Effector memory CD8-positive, alpha-beta T cell (primary cell): ENCODE measurements at regions not wholly inside any gene's neighbourhood (a gene's known extent, or its start where the extent isn't known, plus 50 kb on each side); places are given as distances from the start of the nearest gene placed in this dataset.

Source experiments
- ATAC-seq: fragments of 150-1000 bp; cut with Tn5 transposase; replicated peaks from 2 replicates; pipeline ENCODE4 v1.10.0; 2021; ENCODE audit warnings: mild to moderate bottlenecking, moderate library complexity
- DNase-seq, 3 experiments: peaks; one replicate each; pipeline ENCODE4 v3.0.0; 2021
- H3K27ac Mint-ChIP-seq, 2 donors: one replicate each; pipeline ENCODE4 v1.8.0; 2022; ENCODE audit warnings: mild to moderate bottlenecking in 2 of 2, mixed read lengths in 2 of 2, moderate library complexity in 2 of 2
- H3K27me3 Mint-ChIP-seq, 2 donors: one replicate each; pipeline ENCODE4 v1.8.0; 2022; ENCODE audit warnings: mixed read lengths in 2 of 2
- H3K36me3 Mint-ChIP-seq: one replicate; pipeline ENCODE4 v1.8.0; 2022; ENCODE audit warnings: mild to moderate bottlenecking, moderate library complexity, mixed read lengths; ENCODE audit not compliant: insufficient read depth
- H3K4me1 Mint-ChIP-seq, 2 donors: one replicate each; pipeline ENCODE4 v1.8.0; 2022; ENCODE audit warnings: low read depth in 2 of 2, mixed read lengths in 2 of 2
- H3K4me3 Mint-ChIP-seq, 2 donors: one replicate each; pipeline ENCODE4 v1.8.0; 2022; ENCODE audit warnings: mild to moderate bottlenecking in 2 of 2, mixed read lengths in 2 of 2, moderate library complexity in 2 of 2
- H3K9me3 Mint-ChIP-seq, 2 donors: one replicate each; pipeline ENCODE4 v1.8.0; 2022; ENCODE audit warnings: mixed read lengths in 2 of 2

- no peaks in the 10 kb centered on the region for H3K9me3 Mint-ChIP-seq
- ATAC-seq (no peak), DNase-seq (no peak)
- no peaks in the 10 kb centered on the region for H3K36me3 Mint-ChIP-seq
- no peak overlapping the region for H3K4me3 Mint-ChIP-seq
- H3K4me1 Mint-ChIP-seq, result peaks cover 0 to 2% of the 10 kb centered on the region in 2 donors
- H3K27ac Mint-ChIP-seq, result no peak overlapping the region
- peaks cover 36 to 56% of the 10 kb centered on the region in 2 donors for H3K27me3 Mint-ChIP-seq
Observed at GRCh38 chr12:111220363-111220762, 148.5 kb downstream of the PHETA1 start.

DNA sequence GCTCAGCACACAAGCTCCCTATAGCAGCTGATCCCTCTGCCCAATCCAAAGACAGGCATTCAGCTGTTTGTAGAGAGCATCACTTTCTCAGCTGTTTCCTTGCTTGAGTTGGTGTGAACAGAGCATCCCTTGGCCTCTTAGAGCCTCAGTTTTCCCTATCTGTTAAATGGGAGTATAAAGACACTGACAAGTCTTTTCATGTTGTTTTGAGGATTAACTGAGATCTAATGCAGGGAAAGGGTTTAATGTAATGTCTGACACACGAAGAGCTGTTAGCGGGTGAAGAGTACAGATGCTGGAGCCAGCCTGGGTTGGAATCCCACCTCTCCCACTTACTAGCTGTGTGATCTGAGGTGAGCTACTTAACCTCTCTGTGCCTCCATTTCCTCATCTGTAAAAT, 149.5 kb downstream of the PHETA1 start:
- H3K36me3 Mint-ChIP-seq, result no peaks in the 10 kb centered on the region
- ATAC-seq, result no peak

GRCh38 chr12:111218499-111218898, 150.4 kb downstream of the PHETA1 start:
- Mint-ChIP-seq H3K4me1 (peaks cover 0 to 2% of the 10 kb centered on the region in 2 donors), H3K27ac (no peak overlapping the region), H3K27me3 (peaks cover 40 to 65% of the 10 kb centered on the region in 2 donors), H3K4me3 (no peak overlapping the region), H3K36me3 (no peaks in the 10 kb centered on the region), H3K9me3 (no peaks in the 10 kb centered on the region)
- no peak for ATAC-seq
- DNase-seq, result no peak

More for the DNA sequence above, 149.5 kb downstream of the PHETA1 start:
- H3K27me3 Mint-ChIP-seq, result peaks cover 39 to 65% of the 10 kb centered on the region in 2 donors
- no peak overlapping the region for H3K27ac Mint-ChIP-seq
- no peak overlapping the region for H3K4me3 Mint-ChIP-seq
- H3K4me1 Mint-ChIP-seq, result peaks cover 0 to 2% of the 10 kb centered on the region in 2 donors
- no peak for DNase-seq
- no peaks in the 10 kb centered on the region for H3K9me3 Mint-ChIP-seq

GRCh38 chr12:111216387-111217159, 152.3 kb downstream of the PHETA1 start:
- Mint-ChIP-seq H3K27me3 (peaks cover 58 to 72% of the 10 kb centered on the region in 2 donors), H3K27ac (no peak overlapping the region)
- no peak for DNase-seq

DNA sequence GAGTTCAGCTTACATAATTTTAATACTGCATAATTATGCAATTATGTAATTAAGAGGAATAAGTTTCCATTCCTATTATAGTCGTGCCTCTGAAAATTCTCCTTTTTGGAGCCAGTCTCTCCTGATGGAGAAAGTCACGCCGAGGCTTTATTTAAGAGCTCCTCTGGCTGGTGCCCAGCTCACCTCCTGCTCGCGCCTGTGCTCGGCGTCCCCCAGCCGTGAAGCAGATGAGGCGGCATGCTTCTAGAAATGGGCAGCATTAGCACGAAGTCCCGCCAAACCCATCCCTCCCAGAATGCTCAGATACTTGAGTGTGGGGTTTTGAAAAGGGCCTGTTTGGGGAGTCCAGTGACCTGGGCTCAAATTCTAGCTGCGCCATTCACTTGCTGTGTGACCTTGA, 153.0 kb downstream of the PHETA1 start:
- Mint-ChIP-seq H3K36me3 (no peaks in the 10 kb centered on the region), H3K27ac (no peak overlapping the region), H3K4me3 (no peak overlapping the region), H3K27me3 (peaks cover 62 to 79% of the 10 kb centered on the region in 2 donors), H3K9me3 (no peaks in the 10 kb centered on the region), H3K4me1 (no peaks in the 10 kb centered on the region)
- no peak for DNase-seq
- no peak for ATAC-seq

More at GRCh38 chr12:111216387-111217159, 152.3 kb downstream of the PHETA1 start:
- Mint-ChIP-seq H3K4me3 (no peak overlapping the region), H3K4me1 (no peaks in the 10 kb centered on the region), H3K36me3 (no peaks in the 10 kb centered on the region), H3K9me3 (no peaks in the 10 kb centered on the region)
- no peak for ATAC-seq

DNA sequence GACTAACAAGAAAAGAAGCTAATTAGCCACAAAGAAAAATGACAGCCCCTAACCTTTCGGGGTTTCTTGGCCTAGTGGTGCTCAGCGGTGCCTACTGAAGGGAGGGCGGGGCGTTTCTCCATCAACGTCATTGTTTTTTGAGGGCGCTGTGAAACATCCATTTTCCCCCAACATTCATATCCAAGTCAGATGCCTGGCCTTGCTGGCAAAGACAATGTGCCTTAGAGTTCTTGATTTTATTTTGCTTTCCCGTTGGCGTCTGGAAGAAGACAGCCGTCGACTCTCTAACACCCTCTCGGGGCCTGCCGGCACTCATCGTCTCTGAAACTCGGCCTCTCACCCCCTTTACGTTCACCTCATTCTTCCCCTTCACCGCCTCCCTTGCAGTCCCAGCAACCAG, 154.5 kb downstream of the PHETA1 start:
- Mint-ChIP-seq H3K27ac (no peak overlapping the region), H3K36me3 (no peaks in the 10 kb centered on the region), H3K9me3 (no peaks in the 10 kb centered on the region), H3K4me1 (no peaks in the 10 kb centered on the region), H3K27me3 (peaks cover 67 to 78% of the 10 kb centered on the region in 2 donors), H3K4me3 (no peak overlapping the region)
- DNase-seq, result no peak
- no peak for ATAC-seq

GRCh38 chr12:111213561-111213960, 155.3 kb downstream of the PHETA1 start:
- DNase-seq (no peak), ATAC-seq (no peak)
- Mint-ChIP-seq H3K27me3 (peaks cover 66 to 69% of the 10 kb centered on the region in 2 donors), H3K27ac (no peak overlapping the region), H3K4me3 (no peak overlapping the region), H3K9me3 (no peaks in the 10 kb centered on the region), H3K4me1 (no peaks in the 10 kb centered on the region), H3K36me3 (no peaks in the 10 kb centered on the region)

- peaks cover 63 to 64% of the 10 kb centered on the region in 2 donors for H3K27me3 Mint-ChIP-seq
- no peaks in the 10 kb centered on the region for H3K36me3 Mint-ChIP-seq
- no peak overlapping the region for H3K4me3 Mint-ChIP-seq
- no peaks in the 10 kb centered on the region for H3K4me1 Mint-ChIP-seq
- no peak overlapping the region for H3K27ac Mint-ChIP-seq
- DNase-seq, result no peak
- no peak for ATAC-seq
- H3K9me3 Mint-ChIP-seq, result no peaks in the 10 kb centered on the region
Observed at GRCh38 chr12:111212814-111213456, 156.0 kb downstream of the PHETA1 start.

DNA sequence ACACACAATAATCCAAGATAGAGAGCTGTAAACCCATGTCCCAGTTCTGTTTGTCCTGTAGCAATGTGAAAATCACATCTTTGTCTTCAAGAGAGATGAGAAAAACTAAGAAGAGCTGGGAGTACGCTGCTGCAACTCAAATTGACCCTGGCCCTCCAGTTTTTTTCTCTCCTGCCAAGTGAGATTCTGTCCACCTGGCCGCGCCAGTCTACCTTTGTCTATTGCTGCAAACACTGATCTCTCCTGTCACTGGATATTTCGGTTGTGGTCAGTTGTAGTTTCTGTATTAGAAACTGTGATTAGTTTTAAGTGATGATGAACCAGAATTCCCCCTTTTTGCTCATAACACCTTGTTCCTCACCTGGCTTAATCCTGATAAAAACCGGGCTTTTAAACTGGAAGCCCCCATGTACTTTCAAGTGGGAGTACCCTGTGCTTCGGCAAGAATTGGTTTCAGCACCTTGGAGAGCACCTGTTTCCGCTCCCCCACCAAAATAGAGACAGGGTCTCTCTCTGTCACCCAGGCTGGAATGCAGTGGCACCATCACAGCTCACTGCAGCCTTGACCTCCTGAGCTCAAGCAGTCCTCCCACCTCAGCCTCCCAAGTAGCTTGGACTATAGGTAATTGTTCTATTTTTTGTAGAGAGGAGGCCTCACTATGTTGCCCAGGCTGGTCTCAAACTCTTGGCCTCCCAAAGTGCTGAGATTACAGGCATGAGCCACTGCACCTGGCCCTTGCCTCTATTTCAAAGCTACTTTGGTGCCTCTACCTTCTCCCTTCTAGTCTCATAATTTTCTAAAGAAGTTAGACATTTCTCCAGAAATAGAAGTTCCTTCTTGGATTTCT, 156.8 kb downstream of the PHETA1 start:
- no peaks in the 10 kb centered on the region for H3K9me3 Mint-ChIP-seq
- DNase-seq (no peak), ATAC-seq (no peak)
- H3K4me1 Mint-ChIP-seq, result no peaks in the 10 kb centered on the region
- H3K27ac Mint-ChIP-seq, result no peak overlapping the region
- H3K4me3 Mint-ChIP-seq, result no peak overlapping the region
- H3K36me3 Mint-ChIP-seq, result no peaks in the 10 kb centered on the region
- peaks cover 55 to 58% of the 10 kb centered on the region in 2 donors for H3K27me3 Mint-ChIP-seq

DNA sequence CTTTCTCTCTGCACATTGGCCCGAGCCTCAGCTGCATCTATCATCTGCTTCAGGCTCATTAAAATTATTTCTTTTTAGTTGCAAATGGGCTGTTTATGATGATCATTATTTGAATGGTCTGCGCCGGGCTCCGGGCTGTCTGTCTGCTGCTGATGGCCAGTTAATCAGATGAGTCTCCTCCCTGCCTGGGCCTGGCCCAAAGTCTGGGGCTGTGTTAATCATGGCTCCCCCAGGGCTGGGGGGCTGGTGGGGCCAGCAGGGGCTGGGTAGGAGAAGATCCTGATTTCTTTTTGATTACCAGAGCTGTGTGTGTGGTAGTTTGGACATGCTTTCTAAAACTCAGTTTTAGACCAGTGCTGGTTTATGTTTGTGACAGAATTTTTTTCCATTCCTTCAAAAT, 159.1 kb downstream of the PHETA1 start:
- no peak overlapping the region for H3K27ac Mint-ChIP-seq
- no peaks in the 10 kb centered on the region for H3K9me3 Mint-ChIP-seq
- peaks cover 32 to 53% of the 10 kb centered on the region in 2 donors for H3K27me3 Mint-ChIP-seq
- ATAC-seq, result no peak
- no peak overlapping the region for H3K4me3 Mint-ChIP-seq
- DNase-seq, result no peak
- no peaks in the 10 kb centered on the region for H3K4me1 Mint-ChIP-seq
- no peaks in the 10 kb centered on the region for H3K36me3 Mint-ChIP-seq

- no peak for ATAC-seq
- no peak for DNase-seq
- Mint-ChIP-seq H3K27me3 (peaks cover 23 to 42% of the 10 kb centered on the region in 2 donors), H3K4me1 (no peaks in the 10 kb centered on the region), H3K27ac (no peak overlapping the region), H3K9me3 (no peaks in the 10 kb centered on the region), H3K36me3 (no peaks in the 10 kb centered on the region), H3K4me3 (no peak overlapping the region)
Observed at GRCh38 chr12:111207761-111208160, 161.1 kb downstream of the PHETA1 start.

DNA sequence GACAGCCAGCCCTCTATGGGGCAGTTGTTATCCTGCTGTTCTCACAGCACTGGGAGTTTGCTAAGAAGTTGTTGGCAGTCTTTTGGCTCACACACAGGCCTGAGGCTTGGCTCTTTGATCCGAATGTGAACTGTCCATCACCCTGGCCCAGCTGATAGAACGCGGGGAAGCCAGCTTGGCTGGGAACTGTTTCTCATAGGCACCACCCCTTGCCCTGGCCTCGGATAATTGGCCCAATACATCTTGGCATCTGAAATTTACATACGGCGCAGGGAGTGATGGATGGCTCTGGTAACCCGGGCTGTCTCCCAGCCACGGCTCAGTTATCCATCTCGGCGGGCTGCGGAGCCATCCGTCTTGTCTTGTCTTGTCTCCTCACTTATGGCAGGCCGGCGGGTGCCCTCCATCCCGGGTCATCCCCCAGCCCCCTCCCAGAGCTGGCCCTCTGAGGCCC, 164.1 kb downstream of the PHETA1 start:
- DNase-seq, result no peak
- Mint-ChIP-seq H3K27ac (no peak overlapping the region), H3K27me3 (peaks cover 30 to 39% of the 10 kb centered on the region in 2 donors), H3K9me3 (no peaks in the 10 kb centered on the region), H3K36me3 (no peaks in the 10 kb centered on the region), H3K4me1 (peaks cover 0 to 11% of the 10 kb centered on the region in 2 donors), H3K4me3 (no peak overlapping the region)
- no peak for ATAC-seq

- Mint-ChIP-seq H3K4me3 (no peak overlapping the region), H3K36me3 (no peaks in the 10 kb centered on the region), H3K27ac (no peak overlapping the region), H3K9me3 (no peaks in the 10 kb centered on the region), H3K27me3 (peaks cover 38 to 43% of the 10 kb centered on the region in 2 donors), H3K4me1 (peaks cover 0 to 11% of the 10 kb centered on the region in 2 donors)
- ATAC-seq (no peak), DNase-seq (no peak)
Observed at GRCh38 chr12:111203969-111204368, 164.9 kb downstream of the PHETA1 start.
